Lung (tissue), 11 donors: ENCODE measurements at regions not wholly inside any gene's neighbourhood (a gene's known extent, or its start where the extent isn't known, plus 50 kb on each side); places are given as distances from the start of the nearest gene placed in this dataset.

Experiments used
- ATAC-seq: fragments of 200-7000 bp; cut with Tn5 transposase; one replicate; pipeline ENCODE4 v1.9.1; 2020; ENCODE audit warnings: moderate number of reproducible peaks; ENCODE audit not compliant: insufficient read depth, low FRiP score
- DNase-seq, 3 donors: peaks; one replicate each; pipeline ENCODE4 v3.0.0-alpha.2; 2013 to 2017
- H3K27ac ChIP-seq, 2 donors: one replicate each; pipeline ENCODE4 v1.5.1; 2013; ENCODE audit warnings: mild to moderate bottlenecking in 2 of 2, moderate library complexity in 2 of 2, control low read depth in 1 of 2, inconsistent platforms in 1 of 2, low read depth in 1 of 2, low read length in 1 of 2
- H3K27me3 ChIP-seq, 3 donors: one replicate each; pipeline ENCODE4 v1.5.1; 2013; ENCODE audit warnings: low read length in 2 of 3; ENCODE audit not compliant: control insufficient read depth in 3 of 3, insufficient read depth in 3 of 3
- H3K36me3 ChIP-seq, 4 donors: one replicate each; pipeline ENCODE4 v1.5.1; 2013; ENCODE audit warnings: low read length in 4 of 4, mild to moderate bottlenecking in 1 of 4, moderate library complexity in 1 of 4; ENCODE audit not compliant: control insufficient read depth in 4 of 4, insufficient read depth in 4 of 4
- H3K4me1 ChIP-seq, 5 donors: one replicate each; pipeline ENCODE4 v1.5.1; 2013; ENCODE audit warnings: low read length in 5 of 5, mild to moderate bottlenecking in 2 of 5, moderate library complexity in 1 of 5; ENCODE audit not compliant: control insufficient read depth in 5 of 5, insufficient read depth in 5 of 5
- H3K4me3 ChIP-seq: one replicate; pipeline ENCODE4 v1.5.1; 2013; ENCODE audit warnings: mild to moderate bottlenecking, control low read depth, moderate library complexity
- H3K9ac ChIP-seq, 2 donors: one replicate each; pipeline ENCODE4 v1.5.1; 2013; ENCODE audit warnings: low read length in 2 of 2, control low read depth in 1 of 2; ENCODE audit not compliant: insufficient read depth in 1 of 2
- H3K9me3 ChIP-seq, 4 donors: one replicate each; pipeline ENCODE4 v1.5.1; 2013; ENCODE audit warnings: low read length in 3 of 4, mild to moderate bottlenecking in 1 of 4, moderate library complexity in 1 of 4; ENCODE audit not compliant: control insufficient read depth in 4 of 4, insufficient read depth in 3 of 4
- CTCF ChIP-seq: IDR thresholded peaks from 2 replicates; pipeline ENCODE4 v1.5.1; 2012; ENCODE audit warnings: mild to moderate bottlenecking; ENCODE audit errors: control extremely low read depth, extremely low read depth
- WGBS, 2 donors: extraction: QIAGEN DNeasy Blood & Tissue Kit; methylation state at CpG; one replicate each; pipeline ENCODE4 v1.1.7; 2013; 5-methylcytosine and 5-hydroxymethylcytosine counted together
- donor health status: control.
- donor health status: control.
- donor health status: Bipolar disorder and iron deficiency.
- donor health status: healthy.
- donor health status: DM: yes; HTN: yes; CAD: no.

- Histone ChIP-seq H3K36me3 (no peaks in the 10 kb centered on the region), H3K9ac (no peak overlapping the region), H3K9me3 (no peaks in the 10 kb centered on the region), H3K4me1 (no peaks in the 10 kb centered on the region), H3K27me3 (no peaks in the 10 kb centered on the region), H3K27ac (no peak overlapping the region), H3K4me3 (no peak overlapping the region)
- no peak for ATAC-seq
- TF ChIP-seq CTCF = no peak
- WGBS, 2 donors = 76 to 84% methylated on average over 1 of the region's 1 CpG
- DNase-seq = no peak
Measured at GRCh38 chr4:59685626-59686025, 1514.5 kb upstream of the ADGRL3 start.

GRCh38 chr4:59689149-59689548, 1511.0 kb upstream of the ADGRL3 start:
- Histone ChIP-seq H3K27ac (no peak overlapping the region), H3K9me3 (no peaks in the 10 kb centered on the region), H3K36me3 (no peaks in the 10 kb centered on the region), H3K27me3 (no peaks in the 10 kb centered on the region), H3K9ac (no peak overlapping the region), H3K4me1 (no peaks in the 10 kb centered on the region), H3K4me3 (no peak overlapping the region)
- WGBS, 2 donors = 82 to 88% methylated on average over 6 of the region's 6 CpGs
- ATAC-seq (no peak), DNase-seq (no peak)
- no peak for TF ChIP-seq CTCF

- Histone ChIP-seq H3K4me1 (no peaks in the 10 kb centered on the region), H3K27ac (no peak overlapping the region), H3K4me3 (no peak overlapping the region), H3K36me3 (no peaks in the 10 kb centered on the region), H3K9me3 (no peaks in the 10 kb centered on the region), H3K27me3 (no peaks in the 10 kb centered on the region), H3K9ac (no peak overlapping the region)
- ATAC-seq (no peak), DNase-seq (no peak)
- 81 to 89% methylated on average over 5 of the region's 5 CpGs for WGBS, 2 donors
- no peak for TF ChIP-seq CTCF
Measured at GRCh38 chr4:59695355-59696053, 1504.6 kb upstream of the ADGRL3 start.

- no peak for TF ChIP-seq CTCF
- DNase-seq = no peak
- H3K27ac ChIP-seq = no peak overlapping the region
- H3K27me3 ChIP-seq = no peaks in the 10 kb centered on the region
- H3K36me3 ChIP-seq = no peaks in the 10 kb centered on the region
- no peak overlapping the region for H3K9ac ChIP-seq
- H3K4me1 ChIP-seq = no peaks in the 10 kb centered on the region
- H3K4me3 ChIP-seq = no peak overlapping the region
- no peaks in the 10 kb centered on the region for H3K9me3 ChIP-seq
- 91 to 93% methylated on average over 2 of the region's 2 CpGs for WGBS, 2 donors
- ATAC-seq = no peak
Measured at GRCh38 chr4:59698041-59698440, 1502.1 kb upstream of the ADGRL3 start.
